H9 (cell line): ENCODE measurements at regions not wholly inside any gene's neighbourhood (a gene's known extent, or its start where the extent isn't known, plus 50 kb on each side); places are given as distances from the start of the nearest gene placed in this dataset.

Experiments
- DNase-seq: peaks from one replicate; pipeline ENCODE4 v3.0.0-alpha.2; 2017
- H2AFZ ChIP-seq: one replicate; pipeline ENCODE4 v1.6.1; 2013; ENCODE audit warnings: mild to moderate bottlenecking, low read length, control low read depth, moderate library complexity
- H2AK5ac ChIP-seq: 2 replicates; pipeline ENCODE4 v1.6.1; 2013; ENCODE audit warnings: low read length, control low read depth, mixed read lengths; ENCODE audit not compliant: insufficient read length
- H2BK120ac ChIP-seq: one replicate; pipeline ENCODE4 v1.6.1; 2013; ENCODE audit warnings: low read depth, mild to moderate bottlenecking, low read length, control low read depth, inconsistent platforms; ENCODE audit not compliant: poor library complexity, severe bottlenecking
- H2BK12ac ChIP-seq: 2 replicates; pipeline ENCODE4 v1.6.1; 2013; ENCODE audit warnings: low read length, control low read depth, mixed read lengths, low read depth; ENCODE audit not compliant: insufficient read length
- H2BK15ac ChIP-seq: 2 replicates; pipeline ENCODE4 v1.6.1; 2013; ENCODE audit warnings: low read depth, low read length, control low read depth
- H2BK20ac ChIP-seq: one replicate; pipeline ENCODE4 v1.6.1; 2013; ENCODE audit warnings: low read depth, mild to moderate bottlenecking, low read length, control low read depth, inconsistent platforms; ENCODE audit not compliant: poor library complexity, severe bottlenecking
- H2BK5ac ChIP-seq: 2 replicates; pipeline ENCODE4 v1.6.1; 2013; ENCODE audit warnings: low read length, control low read depth, mixed read lengths; ENCODE audit not compliant: insufficient read length
- H3K14ac ChIP-seq: 2 replicates; pipeline ENCODE4 v1.6.1; 2013; ENCODE audit warnings: low read length, control low read depth; ENCODE audit not compliant: insufficient read depth
- H3K18ac ChIP-seq: 2 replicates; pipeline ENCODE4 v1.6.1; 2013; ENCODE audit warnings: low read depth, mild to moderate bottlenecking, mixed read lengths, low read length, control low read depth; ENCODE audit not compliant: insufficient read length
- H3K23ac ChIP-seq: 2 replicates; pipeline ENCODE4 v1.6.1; 2013; ENCODE audit warnings: low read length, control low read depth, mixed read lengths, low read depth; ENCODE audit not compliant: insufficient read length
- H3K23me2 ChIP-seq: 2 replicates; pipeline ENCODE4 v1.6.1; 2013; ENCODE audit warnings: low read depth, mild to moderate bottlenecking, mixed read lengths, low read length, control low read depth; ENCODE audit not compliant: insufficient read length, poor library complexity, severe bottlenecking
- H3K27ac ChIP-seq: 2 replicates; pipeline ENCODE4 v1.5.1; 2013; ENCODE audit warnings: low read length, control low read depth, mixed read lengths, low read depth; ENCODE audit not compliant: insufficient read length
- H3K27me3 ChIP-seq: 2 replicates; pipeline ENCODE4 v1.6.1; 2013; ENCODE audit warnings: low read length, control low read depth, inconsistent platforms; ENCODE audit not compliant: insufficient read depth
- H3K4ac ChIP-seq: 2 replicates; pipeline ENCODE4 v1.6.1; 2013; ENCODE audit warnings: low read depth, mild to moderate bottlenecking, control low read depth, inconsistent platforms, low read length, moderate library complexity
- H3K4me1 ChIP-seq: 2 replicates; pipeline ENCODE4 v1.6.1; 2013; ENCODE audit warnings: low read length, control low read depth, inconsistent platforms; ENCODE audit not compliant: insufficient read depth
- H3K4me2 ChIP-seq: 2 replicates; pipeline ENCODE4 v1.6.1; 2013; ENCODE audit warnings: low read length, control low read depth, mixed read lengths; ENCODE audit not compliant: insufficient read length, insufficient read depth
- H3K56ac ChIP-seq: 2 replicates; pipeline ENCODE4 v1.6.1; 2013; ENCODE audit warnings: low read depth, mild to moderate bottlenecking, mixed read lengths, low read length, control low read depth; ENCODE audit not compliant: insufficient read length
- H3K79me1 ChIP-seq: 2 replicates; pipeline ENCODE4 v1.6.1; 2013; ENCODE audit warnings: low read depth, mild to moderate bottlenecking, moderate library complexity, low read length, control low read depth, inconsistent platforms; ENCODE audit not compliant: insufficient read depth, poor library complexity, severe bottlenecking
- H3K79me2 ChIP-seq: 2 replicates; pipeline ENCODE4 v1.6.1; 2013; ENCODE audit warnings: low read length, control low read depth, inconsistent platforms; ENCODE audit not compliant: insufficient read depth
- H3K9ac ChIP-seq: 2 replicates; pipeline ENCODE4 v1.6.1; 2013; ENCODE audit warnings: low read length, control low read depth, mixed read lengths; ENCODE audit not compliant: insufficient read length; ENCODE audit errors: extremely low read depth
- H3K9me3 ChIP-seq: one replicate; pipeline ENCODE4 v1.6.1; 2013; ENCODE audit warnings: low read depth, low read length, inconsistent platforms; ENCODE audit not compliant: control insufficient read depth
- H3T11ph ChIP-seq: one replicate; pipeline ENCODE4 v1.6.1; 2013; ENCODE audit warnings: mild to moderate bottlenecking, low read length, control low read depth, inconsistent platforms
- H4K20me1 ChIP-seq: one replicate; pipeline ENCODE4 v1.6.1; 2013; ENCODE audit not compliant: control insufficient read depth, insufficient read length, insufficient read depth
- H4K5ac ChIP-seq: 2 replicates; pipeline ENCODE4 v1.6.1; 2013; ENCODE audit warnings: low read depth, mild to moderate bottlenecking, mixed read lengths, low read length, control low read depth; ENCODE audit not compliant: insufficient read length
- H4K8ac ChIP-seq: replicated peaks from 2 replicates; pipeline ENCODE4 v1.6.1; 2013; ENCODE audit warnings: low read length, control low read depth, mixed read lengths, low read depth; ENCODE audit not compliant: insufficient read length
- H4K91ac ChIP-seq: 2 replicates; pipeline ENCODE4 v1.6.1; 2013; ENCODE audit warnings: low read depth, mild to moderate bottlenecking, moderate library complexity, mixed read lengths, low read length, control low read depth; ENCODE audit not compliant: insufficient read length
- H3K27ac Mint-ChIP-seq, 3 experiments: 2 replicates in 2 of 3; 3 replicates in 1 of 3; pipeline ENCODE4 v1.8.0; 2020 to 2021; ENCODE audit warnings: mixed read lengths in 3 of 3, mild to moderate bottlenecking in 1 of 3, moderate library complexity in 1 of 3
- H3K27me3 Mint-ChIP-seq: 2 replicates; pipeline ENCODE4 v1.8.0; 2021; ENCODE audit warnings: low read depth, mild to moderate bottlenecking, moderate library complexity, mixed read lengths
- H3K36me3 Mint-ChIP-seq, 3 experiments: 2 replicates in 2 of 3; 3 replicates in 1 of 3; pipeline ENCODE4 v1.8.0; 2020 to 2021; ENCODE audit warnings: low read depth in 3 of 3, mixed read lengths in 3 of 3; ENCODE audit not compliant: insufficient read depth in 1 of 3
- H3K4me1 Mint-ChIP-seq, 2 experiments: 2 replicates each; pipeline ENCODE4 v1.8.0; 2020; ENCODE audit warnings: mixed read lengths in 2 of 2
- H3K4me3 Mint-ChIP-seq, 2 experiments: 2 replicates in 1 of 2; 3 replicates in 1 of 2; pipeline ENCODE4 v1.8.0; 2020 to 2021; ENCODE audit warnings: mild to moderate bottlenecking in 2 of 2, mixed read lengths in 2 of 2, moderate library complexity in 1 of 2
- H3K9me3 Mint-ChIP-seq, 2 experiments: 2 replicates in 1 of 2; 3 replicates in 1 of 2; pipeline ENCODE4 v1.8.0; 2020; ENCODE audit warnings: mild to moderate bottlenecking in 2 of 2, mixed read lengths in 2 of 2, moderate library complexity in 1 of 2
- WGBS: extraction: QIAGEN DNeasy Blood & Tissue Kit; methylation state at CpG from one replicate; pipeline ENCODE4 v1.1.7; 2013; ENCODE audit warnings: missing lambda C conversion rate, low lambda C conversion rate, mixed read lengths; ENCODE audit not compliant: insufficient read length; ENCODE audit errors: extremely low coverage; 5-methylcytosine and 5-hydroxymethylcytosine counted together
- TF ChIP-seq, protein P1 (sequence below): fragments of 200-600 bp; sonication (generic); conservative IDR thresholded peaks from 3 replicates; pipeline ENCODE4 v1.8.0; 2021; ENCODE audit warnings: antibody characterized with exemption, mild to moderate bottlenecking

DNA sequence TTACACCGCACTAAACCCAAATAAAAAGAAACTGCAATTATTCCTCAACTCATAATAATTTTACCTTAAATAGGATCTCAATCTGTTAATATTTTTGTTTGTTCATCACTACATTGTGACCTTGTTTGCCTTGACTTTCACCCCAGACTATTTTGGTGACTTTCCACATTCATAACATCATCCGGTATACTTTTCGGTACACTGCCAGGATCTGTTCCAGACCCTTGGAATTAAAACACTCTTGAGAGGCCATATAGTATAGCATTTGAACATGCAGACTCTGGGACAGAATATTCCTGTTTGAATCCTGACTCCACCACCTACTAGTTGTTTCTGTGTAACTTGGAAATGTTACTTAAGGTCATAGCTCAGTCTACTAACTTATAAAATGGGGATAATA is 577.4 kb downstream of the METTL4 start:
- no peak overlapping the region for H3K27ac Mint-ChIP-seq
- no peaks in the 10 kb centered on the region for H3K27me3 Mint-ChIP-seq
- no peaks in the 10 kb centered on the region for H3K9me3 ChIP-seq
- H2AFZ ChIP-seq, result no peak overlapping the region
- no peaks in the 10 kb centered on the region for H3K79me2 ChIP-seq
- H2BK120ac ChIP-seq, result no peak overlapping the region
- no peak overlapping the region for H3K4me2 ChIP-seq
- H3K4me3 Mint-ChIP-seq, result no peak overlapping the region
- H3K27ac ChIP-seq, result no peak overlapping the region
- no peak overlapping the region for H3K14ac ChIP-seq
- H3K79me1 ChIP-seq, result no peaks in the 10 kb centered on the region
- no CpG with 5 or more reads among the region's 3 CpGs for WGBS
- no peak overlapping the region for H3K23ac ChIP-seq
- H2AK5ac ChIP-seq, result no peak overlapping the region
- H2BK15ac ChIP-seq, result no peak overlapping the region
- H4K8ac ChIP-seq, result no peak overlapping the region
- H4K20me1 ChIP-seq, result no peaks in the 10 kb centered on the region
- no peak overlapping the region for H3K18ac ChIP-seq
- H3T11ph ChIP-seq, result no peak overlapping the region
- H3K9ac ChIP-seq, result no peak overlapping the region
- H4K5ac ChIP-seq, result no peak overlapping the region
- DNase-seq, result no peak
- H3K27me3 ChIP-seq, result no peaks in the 10 kb centered on the region
- no peak overlapping the region for H3K4ac ChIP-seq
- TF ChIP-seq, protein P1, sequence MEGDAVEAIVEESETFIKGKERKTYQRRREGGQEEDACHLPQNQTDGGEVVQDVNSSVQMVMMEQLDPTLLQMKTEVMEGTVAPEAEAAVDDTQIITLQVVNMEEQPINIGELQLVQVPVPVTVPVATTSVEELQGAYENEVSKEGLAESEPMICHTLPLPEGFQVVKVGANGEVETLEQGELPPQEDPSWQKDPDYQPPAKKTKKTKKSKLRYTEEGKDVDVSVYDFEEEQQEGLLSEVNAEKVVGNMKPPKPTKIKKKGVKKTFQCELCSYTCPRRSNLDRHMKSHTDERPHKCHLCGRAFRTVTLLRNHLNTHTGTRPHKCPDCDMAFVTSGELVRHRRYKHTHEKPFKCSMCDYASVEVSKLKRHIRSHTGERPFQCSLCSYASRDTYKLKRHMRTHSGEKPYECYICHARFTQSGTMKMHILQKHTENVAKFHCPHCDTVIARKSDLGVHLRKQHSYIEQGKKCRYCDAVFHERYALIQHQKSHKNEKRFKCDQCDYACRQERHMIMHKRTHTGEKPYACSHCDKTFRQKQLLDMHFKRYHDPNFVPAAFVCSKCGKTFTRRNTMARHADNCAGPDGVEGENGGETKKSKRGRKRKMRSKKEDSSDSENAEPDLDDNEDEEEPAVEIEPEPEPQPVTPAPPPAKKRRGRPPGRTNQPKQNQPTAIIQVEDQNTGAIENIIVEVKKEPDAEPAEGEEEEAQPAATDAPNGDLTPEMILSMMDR, result no peak
- H3K23me2 ChIP-seq, result no peaks in the 10 kb centered on the region
- no peaks in the 10 kb centered on the region for H3K36me3 Mint-ChIP-seq
- peaks cover 4 to 19% of the 10 kb centered on the region in 2 experiments; a peak in 3 of 4 replicates for H3K4me1 Mint-ChIP-seq
- H3K56ac ChIP-seq, result no peak overlapping the region
- H2BK12ac ChIP-seq, result no peak overlapping the region
- H2BK5ac ChIP-seq, result no peak overlapping the region
- H3K4me1 ChIP-seq, result no peaks in the 10 kb centered on the region
- H2BK20ac ChIP-seq, result no peak overlapping the region
- H3K9me3 Mint-ChIP-seq, result no peaks in the 10 kb centered on the region
- no peak overlapping the region for H4K91ac ChIP-seq
